ENCODE measurements at regions not wholly inside any gene's neighbourhood (a gene's known extent, or its start where the extent isn't known, plus 50 kb on each side); places are given as distances from the start of the nearest gene placed in this dataset.
A peak's percentile ranks its signal among the peaks of the same experiment; 100 is the strongest.
"Not testable (repeated sequence)": the region's sequence is repeated elsewhere in the genome, so short reads cannot be mapped to it uniquely, and the experiment has no call there.

DNA sequence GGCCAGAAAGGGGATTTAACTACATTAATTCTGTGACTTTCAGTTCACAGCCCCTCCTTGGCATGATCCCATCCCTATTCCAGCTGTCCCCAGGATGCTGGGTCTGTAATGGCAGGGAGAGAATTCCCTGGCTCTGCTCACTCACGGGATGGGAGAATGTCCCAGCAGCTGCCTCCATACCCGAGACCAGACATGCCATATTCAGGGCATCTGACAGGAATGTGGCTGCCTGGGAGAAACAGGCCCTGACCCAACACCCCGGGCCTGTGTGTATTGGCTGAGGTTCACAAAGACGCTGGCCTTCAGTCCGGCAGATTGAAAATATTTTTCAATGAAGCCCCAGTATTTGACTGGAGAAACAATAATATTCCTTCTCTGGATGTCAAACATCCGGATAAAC, 83.6 kb upstream of the SMAD3 start:
- no peak for DNase-seq (ENCODE audit: insufficient read length, low spot score)
- TF ChIP-seq POLR2A (IDR thresholded peaks at IDR 0.05; ENCODE audit: low read depth, low read length) = no peak
- no peak for FAIRE-seq

DNA sequence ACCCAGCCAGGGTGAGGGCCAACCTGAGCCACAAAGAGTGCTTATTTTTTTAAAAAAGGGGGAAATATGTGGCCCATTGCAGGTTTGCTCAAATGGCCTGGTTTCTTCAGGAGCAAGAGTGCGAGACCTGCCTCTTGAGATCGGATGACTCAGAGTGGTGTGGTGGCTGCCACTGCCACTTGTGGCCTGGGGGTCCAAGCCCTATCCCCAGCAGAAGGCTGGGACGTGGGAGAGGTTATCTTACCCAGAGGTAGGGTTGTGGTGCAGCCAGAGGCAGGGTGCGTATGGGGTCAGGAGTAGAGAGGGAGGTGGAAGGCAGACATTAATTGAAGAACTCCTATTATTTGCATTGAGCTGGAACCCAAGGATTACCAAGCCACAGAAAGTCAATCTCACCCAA, 83.2 kb upstream of the SMAD3 start:
- FAIRE-seq = no peak

DNA sequence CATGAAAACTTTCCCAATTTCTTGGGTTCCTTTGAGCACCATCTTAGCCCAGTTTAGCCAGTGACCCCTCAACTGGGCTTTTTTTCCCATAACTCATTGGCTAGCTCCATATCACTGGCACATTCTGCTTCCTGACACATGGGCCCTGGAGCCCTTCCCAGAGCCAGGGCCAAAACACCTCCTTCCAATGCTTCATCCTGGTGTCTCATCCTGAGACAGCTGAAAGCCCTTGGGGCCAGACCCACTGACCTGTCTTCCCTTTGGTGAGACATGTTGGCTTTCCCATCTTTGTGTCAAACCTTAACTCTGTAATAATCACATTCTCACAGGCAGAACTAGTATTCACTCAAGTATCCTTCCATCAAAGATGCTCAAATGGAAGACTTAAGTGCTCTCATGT, 82.6 kb upstream of the SMAD3 start:
- FAIRE-seq (no peak), DNase-seq (ENCODE audit: insufficient read length, low spot score) (no peak)
- no peak for TF ChIP-seq POLR2A (IDR thresholded peaks at IDR 0.05; ENCODE audit: low read depth, low read length)

More for the DNA sequence above, 83.2 kb upstream of the SMAD3 start:
- DNase-seq (ENCODE audit: insufficient read length, low spot score) = no peak
- TF ChIP-seq POLR2A (IDR thresholded peaks at IDR 0.05; ENCODE audit: low read depth, low read length) = no peak

DNA sequence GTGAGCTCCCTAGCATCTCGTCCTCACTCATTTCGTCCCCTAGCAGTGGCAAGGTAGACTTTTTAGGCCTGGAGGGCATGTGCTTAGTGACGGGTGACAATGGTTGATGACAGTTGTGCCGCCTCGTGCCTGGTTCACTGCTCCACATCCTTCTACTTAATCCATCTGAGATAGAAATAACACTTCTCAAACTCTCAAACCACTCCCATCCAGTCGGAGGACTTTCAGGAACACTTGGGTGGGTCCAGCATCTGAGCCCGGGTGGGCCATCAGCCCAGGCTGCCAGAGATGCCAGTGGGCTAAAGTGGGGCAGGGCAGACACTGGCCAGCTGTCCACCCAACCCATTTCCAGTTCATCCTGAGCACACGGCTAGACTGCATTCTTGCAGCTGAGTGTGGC, 79.7 kb upstream of the SMAD3 start:
- no peak for TF ChIP-seq POLR2A (IDR thresholded peaks at IDR 0.05; ENCODE audit: low read depth, low read length)
- FAIRE-seq (no peak), DNase-seq (ENCODE audit: insufficient read length, low spot score) (no peak)

DNA sequence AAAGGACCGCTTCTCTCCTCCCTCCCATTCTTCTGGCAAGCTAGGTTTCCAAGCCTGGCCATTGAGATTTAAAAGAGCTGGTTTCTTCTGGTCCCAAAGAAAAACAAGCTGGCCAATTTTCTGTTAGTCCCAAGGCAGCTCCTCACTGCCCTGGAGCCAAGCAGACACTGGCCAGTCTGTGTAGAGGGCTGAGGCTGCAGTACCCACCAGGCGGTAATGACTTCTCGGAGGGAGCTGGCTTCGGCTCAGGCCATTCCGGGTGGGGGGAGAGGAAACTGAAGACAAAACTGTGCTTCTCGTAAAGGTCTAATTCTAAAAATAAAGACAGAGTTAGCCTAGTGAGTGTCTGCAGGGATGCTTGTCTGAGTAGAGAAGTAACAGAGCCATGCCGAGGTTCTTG, 78.5 kb upstream of the SMAD3 start:
- DNase-seq (ENCODE audit: insufficient read length, low spot score) (no peak), FAIRE-seq (no peak)
- no peak for TF ChIP-seq POLR2A (IDR thresholded peaks at IDR 0.05; ENCODE audit: low read depth, low read length)

DNA sequence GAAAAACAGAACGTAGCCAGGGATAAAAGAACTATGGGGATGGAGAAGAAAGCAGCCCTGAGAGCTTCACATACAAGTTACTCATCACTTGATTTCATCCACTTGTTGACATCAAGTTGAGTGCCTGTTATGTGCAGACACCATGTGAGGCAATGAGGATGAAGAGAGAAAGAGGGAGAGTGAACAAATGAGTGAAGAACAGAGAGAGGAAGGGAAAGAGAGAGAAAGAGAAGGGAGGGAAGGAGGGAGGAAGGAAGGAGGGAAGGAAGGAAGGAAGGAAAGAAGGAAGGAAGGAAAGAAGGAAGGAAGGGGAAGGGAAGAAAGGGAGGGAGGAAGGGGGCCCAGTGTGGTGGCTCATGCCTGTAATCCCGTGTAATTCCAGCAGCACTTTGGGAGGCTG, 72.3 kb upstream of the SMAD3 start:
- no peak for FAIRE-seq
- no peak for DNase-seq (ENCODE audit: insufficient read length, low spot score)
- TF ChIP-seq POLR2A (IDR thresholded peaks at IDR 0.05; ENCODE audit: low read depth, low read length) = no peak

DNA sequence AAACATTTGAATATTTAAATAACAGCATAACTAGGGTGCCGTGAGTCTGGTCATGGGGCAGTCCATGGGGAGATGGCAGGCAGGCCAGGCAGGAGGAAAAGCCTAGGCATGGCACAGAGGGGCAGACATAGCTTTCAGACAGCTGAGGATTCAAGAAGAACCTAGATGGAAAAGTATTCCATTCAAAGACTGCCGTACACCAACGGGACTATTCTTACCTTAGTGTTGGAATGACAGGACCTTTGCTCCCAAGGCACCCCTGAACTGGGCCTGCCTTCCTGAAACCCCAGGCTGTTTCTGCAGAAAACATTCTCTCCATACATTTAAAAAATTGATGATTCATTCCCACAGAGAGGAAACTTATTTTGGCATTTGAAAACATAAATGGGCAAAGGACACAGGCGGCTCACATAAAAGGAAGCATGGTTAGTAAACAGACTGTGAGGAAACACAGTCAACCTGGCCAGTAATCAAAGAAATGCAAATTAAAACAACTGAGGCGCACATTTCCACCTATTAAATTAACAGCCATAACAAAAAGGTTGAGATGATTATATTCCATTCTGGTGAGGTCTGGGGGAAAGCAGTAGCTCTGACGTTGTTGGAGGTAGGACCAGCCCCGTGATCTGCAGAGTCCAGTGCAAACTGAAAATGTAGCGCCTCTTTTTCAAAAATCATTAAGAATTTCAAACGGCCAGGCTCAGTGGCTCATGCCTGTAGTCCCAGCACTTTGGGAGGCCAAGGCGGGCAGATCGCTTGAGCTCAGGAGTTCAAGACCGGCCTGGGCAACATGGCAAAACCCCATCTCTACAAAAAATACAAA, 71.3 kb upstream of the SMAD3 start:
- DNase-seq (ENCODE audit: insufficient read length, low spot score) = no peak
- no peak for TF ChIP-seq POLR2A (IDR thresholded peaks at IDR 0.05; ENCODE audit: low read depth, low read length)
- FAIRE-seq = no peak

DNA sequence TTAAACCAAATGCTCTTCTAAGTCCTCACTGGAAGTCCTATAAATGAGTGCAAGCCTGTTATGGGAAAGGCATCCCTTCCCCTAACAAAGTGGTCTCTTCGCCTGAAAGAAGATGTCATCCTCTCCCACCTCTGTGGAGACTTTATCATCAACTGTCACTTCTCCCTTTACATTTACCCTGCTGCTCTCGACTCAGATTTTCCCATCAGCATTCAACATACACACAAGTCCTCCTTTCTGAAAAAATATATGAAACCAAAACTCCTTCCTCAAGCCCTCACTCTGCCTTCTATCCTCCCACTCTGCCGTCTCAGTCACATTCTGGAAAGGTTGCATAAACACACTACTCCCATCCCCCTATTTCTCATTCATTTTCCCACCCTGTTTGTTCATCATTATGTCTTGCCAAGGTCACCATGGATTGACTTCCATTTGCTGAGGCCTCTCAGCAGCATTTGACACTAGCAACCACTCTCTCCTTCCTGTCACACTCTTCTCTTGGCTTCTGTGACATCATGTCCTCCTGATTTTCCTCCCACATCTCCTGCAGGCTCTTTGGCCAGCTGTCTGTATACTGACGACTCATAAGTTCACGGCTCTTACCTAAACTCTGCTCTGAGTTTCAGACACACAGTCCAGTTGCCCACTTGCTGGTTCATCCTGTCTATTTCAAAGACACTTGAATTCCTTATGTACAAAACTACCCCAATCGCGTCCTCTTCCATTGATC, 70.3 kb upstream of the SMAD3 start:
- FAIRE-seq (peak; percentile 11), DNase-seq (ENCODE audit: insufficient read length, low spot score) (no peak)
- TF ChIP-seq POLR2A (IDR thresholded peaks at IDR 0.05; ENCODE audit: low read depth, low read length) = no peak

DNA sequence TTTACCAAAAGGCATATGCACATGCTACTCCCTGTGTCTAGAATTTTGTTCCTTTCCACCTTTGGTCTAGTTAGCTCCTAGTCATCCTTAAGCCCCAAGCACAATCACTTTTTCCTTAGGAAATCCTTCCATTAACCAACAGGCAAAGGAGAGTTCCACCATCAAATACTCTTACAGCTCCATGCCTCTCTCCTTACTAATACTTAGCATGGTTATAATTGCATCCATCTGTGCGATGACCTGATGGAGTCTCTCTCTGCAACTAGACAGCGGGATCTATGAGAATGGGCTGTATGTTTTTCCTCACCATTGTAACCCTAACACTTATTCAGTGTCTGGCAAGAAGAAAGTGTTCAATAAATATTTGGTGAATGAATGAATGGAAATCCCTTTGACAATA, 69.3 kb upstream of the SMAD3 start:
- no peak for TF ChIP-seq POLR2A (IDR thresholded peaks at IDR 0.05; ENCODE audit: low read depth, low read length)
- DNase-seq (ENCODE audit: insufficient read length, low spot score) (no peak), FAIRE-seq (no peak)

DNA sequence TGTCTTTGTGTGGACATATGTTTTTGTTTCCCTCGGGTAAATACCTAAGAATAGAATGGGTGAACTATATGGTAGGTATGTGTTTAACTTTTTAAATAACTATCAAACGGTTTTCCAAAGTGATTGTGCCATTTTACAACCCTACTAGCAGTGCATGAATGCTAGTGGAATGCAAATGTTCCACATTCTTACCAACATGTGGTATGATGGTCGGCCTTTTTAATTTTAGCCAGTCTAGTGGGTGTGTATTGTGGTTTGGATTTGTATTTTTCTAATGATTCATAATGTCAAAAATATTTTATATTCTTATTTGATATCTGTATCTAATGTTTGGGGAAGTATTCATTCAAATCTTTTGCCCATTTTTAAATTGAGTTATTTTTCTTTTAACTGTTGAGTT, 68.2 kb upstream of the SMAD3 start:
- peak; percentile 23 for DNase-seq (ENCODE audit: insufficient read length, low spot score)

DNA sequence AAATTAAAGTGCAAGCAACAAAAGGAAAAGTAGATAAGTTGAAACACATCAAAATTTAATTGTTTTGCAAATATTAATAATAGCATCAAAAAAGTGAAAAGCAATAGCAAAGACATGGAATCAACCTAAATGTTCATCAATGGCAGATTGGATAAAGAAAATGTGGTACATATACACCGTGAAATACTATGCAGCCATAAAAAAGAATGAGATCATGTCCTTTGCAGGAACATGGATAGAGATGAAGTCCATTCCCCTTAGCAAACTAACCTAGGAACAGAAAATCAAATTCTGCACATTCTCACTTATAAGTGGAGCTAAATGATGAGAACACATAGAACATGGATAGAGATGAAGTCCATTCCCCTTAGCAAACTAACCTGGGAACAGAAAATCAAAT, 67.2 kb upstream of the SMAD3 start:
- DNase-seq (ENCODE audit: insufficient read length, low spot score); FAIRE-seq: not testable (repeated sequence)

More for the DNA sequence above, 68.2 kb upstream of the SMAD3 start:
- TF ChIP-seq POLR2A (IDR thresholded peaks at IDR 0.05; ENCODE audit: low read depth, low read length) = no peak
- FAIRE-seq = no peak

DNA sequence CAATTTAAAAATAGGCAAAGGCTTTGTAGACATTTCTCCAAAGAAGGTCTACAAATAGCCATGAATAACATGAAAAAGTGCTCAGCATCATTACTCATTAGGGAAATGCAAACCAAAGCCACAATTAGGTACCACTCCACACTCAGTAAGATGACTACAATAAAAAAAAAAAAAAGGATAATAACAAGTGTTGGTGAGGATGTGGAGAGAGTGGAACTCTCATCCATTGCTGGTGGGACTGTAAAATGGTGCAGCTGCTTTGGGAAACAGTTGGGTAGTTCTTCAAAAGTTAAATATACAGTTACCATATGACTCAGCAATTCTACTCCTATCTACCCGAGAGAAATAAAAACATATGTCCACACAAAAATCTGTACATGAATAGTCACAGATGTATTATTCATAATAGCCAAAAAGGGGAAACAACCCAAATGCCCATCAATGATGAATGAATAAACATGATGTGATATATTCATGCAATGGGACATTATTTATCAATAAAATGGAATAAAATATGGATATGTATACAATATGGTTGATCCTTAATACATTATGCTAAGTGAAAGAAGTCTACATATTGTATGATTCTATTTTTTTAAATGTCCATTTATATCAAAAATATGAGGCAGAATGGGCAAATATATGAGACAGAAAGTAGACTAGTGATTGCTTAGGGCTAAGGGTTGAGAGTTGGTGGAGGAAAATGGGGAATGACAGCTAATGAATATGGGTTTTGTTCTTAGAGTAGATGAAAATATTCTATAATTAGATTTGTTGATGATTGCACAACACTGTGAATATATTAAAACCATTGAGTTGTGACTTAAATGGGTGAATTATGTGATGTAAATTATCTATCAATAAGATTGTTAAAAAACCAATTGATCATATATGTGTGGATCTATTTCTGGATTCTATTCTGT, 66.1 kb upstream of the SMAD3 start:
- FAIRE-seq = no peak
- no peak for DNase-seq (ENCODE audit: insufficient read length, low spot score)
- no peak for TF ChIP-seq POLR2A (IDR thresholded peaks at IDR 0.05; ENCODE audit: low read depth, low read length)

DNA sequence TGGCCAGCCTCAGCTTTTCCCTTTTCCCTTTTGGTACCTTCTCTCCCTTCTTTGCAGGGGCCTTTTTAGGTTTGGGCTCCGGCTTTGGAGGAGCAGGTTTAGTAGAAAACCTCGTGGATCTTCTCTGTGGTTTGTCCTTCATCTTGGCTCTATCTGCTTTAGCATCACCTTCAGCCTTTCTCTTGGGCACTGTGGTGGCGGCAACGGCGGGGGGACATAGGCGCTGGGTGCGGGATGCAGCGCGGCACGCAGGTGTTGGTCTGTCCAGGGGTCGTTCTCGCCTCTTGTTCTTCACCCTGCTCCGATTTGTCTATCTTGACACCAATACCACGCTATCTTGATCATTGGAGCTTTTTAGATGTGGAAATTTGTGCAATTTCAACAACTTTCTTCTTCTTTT, 64.5 kb upstream of the SMAD3 start:
- DNase-seq (ENCODE audit: insufficient read length, low spot score) (no peak), FAIRE-seq (no peak)
- TF ChIP-seq POLR2A (IDR thresholded peaks at IDR 0.05; ENCODE audit: low read depth, low read length) = no peak

DNA sequence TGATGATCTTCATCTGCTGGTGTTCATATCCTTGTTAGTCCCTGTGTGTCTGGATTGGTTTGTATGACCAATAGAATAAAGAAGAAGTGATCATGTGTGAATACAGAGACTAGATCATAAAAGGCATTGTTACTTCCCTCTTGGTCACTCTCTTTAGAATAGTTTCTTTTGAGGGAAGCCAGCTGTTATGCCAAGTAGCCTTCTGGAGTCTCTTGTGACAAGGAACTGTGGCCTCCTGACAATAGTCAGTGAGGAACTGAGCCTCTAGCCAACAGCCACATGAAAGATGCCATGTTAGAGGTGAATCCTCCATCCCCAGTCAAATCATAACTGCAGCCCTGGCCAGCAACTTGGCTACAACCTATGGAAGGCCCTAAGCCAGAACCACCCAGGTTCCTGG, 63.0 kb upstream of the SMAD3 start:
- no peak for DNase-seq (ENCODE audit: insufficient read length, low spot score)
- TF ChIP-seq POLR2A (IDR thresholded peaks at IDR 0.05; ENCODE audit: low read depth, low read length) = no peak
- no peak for FAIRE-seq
